SK-N-SH (cell line): ENCODE measurements at regions not wholly inside any gene's neighbourhood (a gene's known extent, or its start where the extent isn't known, plus 50 kb on each side); places are given as distances from the start of the nearest gene placed in this dataset.

Experiments
- EZH2phosphoT487 ChIP-seq: fragments of 200-600 bp; sonication (generic); IDR thresholded peaks from 2 replicates; pipeline ENCODE4 v1.6.1; 2017; ENCODE audit warnings: low read depth, mixed run types, mild to moderate bottlenecking, antibody characterized with exemption, moderate library complexity, borderline replicate concordance
- NRF1 ChIP-seq: IDR thresholded peaks from 2 replicates; pipeline ENCODE4 v1.6.1; 2012; ENCODE audit warnings: low read depth, mild to moderate bottlenecking, low read length

- no peak for TF ChIP-seq NRF1
- TF ChIP-seq EZH2phosphoT487, result no peak
Observed at GRCh38 chr18:39918847-39919246, 2036.2 kb upstream of the PIK3C3 start.
